Prostate gland (tissue), 2 donors: ENCODE measurements at regions not wholly inside any gene's neighbourhood (a gene's known extent, or its start where the extent isn't known, plus 50 kb on each side); places are given as distances from the start of the nearest gene placed in this dataset.

ENCODE experiments used
- DNase-seq: peaks from one replicate; pipeline ENCODE4 v3.0.0-alpha.2; 2019; ENCODE audit warnings: low spot score
- H3K27ac ChIP-seq, 2 donors: fragments of 200-600 bp; sonication (generic); 2 replicates each; pipeline ENCODE4 v1.5.1; 2017 to 2019
- H3K27me3 ChIP-seq: fragments of 200-600 bp; sonication (generic); replicated peaks from 2 replicates; pipeline ENCODE4 v1.5.1; 2019; ENCODE audit not compliant: insufficient read depth
- H3K36me3 ChIP-seq, 2 donors: fragments of 200-600 bp; sonication (generic); 1 replicate in 1 of 2; 2 replicates in 1 of 2; pipeline versions ENCODE4 v1.5.1 to v1.8.1; 2017 to 2019
- H3K4me1 ChIP-seq: fragments of 200-600 bp; sonication (generic); replicated peaks from 2 replicates; pipeline ENCODE4 v1.5.1; 2019
- H3K4me3 ChIP-seq, 2 donors: fragments of 200-600 bp; sonication (generic); 2 replicates each; pipeline ENCODE4 v1.5.1; 2017 to 2019
- H3K9me3 ChIP-seq: fragments of 200-600 bp; sonication (generic); 2 replicates; pipeline ENCODE4 v1.5.1; 2017
- POLR2A ChIP-seq: fragments of 450-650 bp; IDR thresholded peaks from one replicate; pipeline ENCODE4 v1.6.1; 2016; ENCODE audit warnings: antibody characterized with exemption, mild to moderate bottlenecking
- POLR2AphosphoS5 ChIP-seq: sonication (generic); formaldehyde crosslinking; IDR thresholded peaks from one replicate; pipeline ENCODE4 v1.6.1; 2017; ENCODE audit warnings: antibody characterized with exemption
- WGBS: methylation state at CpG from one replicate; pipeline ENCODE4 v1.1.5; 2018; 5-methylcytosine and 5-hydroxymethylcytosine counted together
- intact Hi-C: fragments of 100-400 bp; cut with DNase I; formaldehyde crosslinking; loops from one replicate; pipeline ENCODE4 v1.14.2; 2022
- TF ChIP-seq, protein P1 (sequence below), 4 experiments: fragments of 200-600 bp in 2 of 4; fragments of 450-650 bp in 2 of 4; sonication (generic) in 2 of 4; IDR thresholded peaks; 1 replicate in 3 of 4; 2 replicates in 1 of 4; pipeline ENCODE4 v1.5.1; 2016 to 2019; ENCODE audit warnings: antibody characterized with exemption in 4 of 4, mild to moderate bottlenecking in 2 of 4, moderate library complexity in 2 of 4

DNA sequence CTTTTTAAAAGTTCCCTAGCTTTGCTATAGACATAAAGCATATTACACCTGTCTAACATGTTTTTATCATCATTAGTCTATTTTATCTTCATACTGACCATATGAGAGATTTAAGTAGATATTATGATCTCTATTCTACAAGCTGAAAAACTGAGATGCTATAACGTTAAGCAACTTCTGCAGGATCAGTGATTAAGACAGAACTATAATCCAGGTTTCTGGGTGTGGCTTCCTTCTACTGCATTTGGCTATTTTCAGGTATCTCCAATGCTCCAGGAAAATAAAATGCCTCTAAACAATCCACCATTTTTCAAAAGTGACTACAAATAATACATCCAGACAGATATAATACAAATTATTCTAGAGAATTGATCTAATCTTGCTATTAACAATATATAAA is 53.4 kb downstream of the RGS2 start:
- H3K9me3 ChIP-seq: no peaks in the 10 kb centered on the region
- H3K4me1 ChIP-seq: no peaks in the 10 kb centered on the region
- no peaks in the 10 kb centered on the region for H3K27me3 ChIP-seq
- WGBS: 29% methylated on average over 1 of the region's 1 CpG
- no peak for DNase-seq
- TF ChIP-seq POLR2AphosphoS5: no peak
- TF ChIP-seq, protein P1, sequence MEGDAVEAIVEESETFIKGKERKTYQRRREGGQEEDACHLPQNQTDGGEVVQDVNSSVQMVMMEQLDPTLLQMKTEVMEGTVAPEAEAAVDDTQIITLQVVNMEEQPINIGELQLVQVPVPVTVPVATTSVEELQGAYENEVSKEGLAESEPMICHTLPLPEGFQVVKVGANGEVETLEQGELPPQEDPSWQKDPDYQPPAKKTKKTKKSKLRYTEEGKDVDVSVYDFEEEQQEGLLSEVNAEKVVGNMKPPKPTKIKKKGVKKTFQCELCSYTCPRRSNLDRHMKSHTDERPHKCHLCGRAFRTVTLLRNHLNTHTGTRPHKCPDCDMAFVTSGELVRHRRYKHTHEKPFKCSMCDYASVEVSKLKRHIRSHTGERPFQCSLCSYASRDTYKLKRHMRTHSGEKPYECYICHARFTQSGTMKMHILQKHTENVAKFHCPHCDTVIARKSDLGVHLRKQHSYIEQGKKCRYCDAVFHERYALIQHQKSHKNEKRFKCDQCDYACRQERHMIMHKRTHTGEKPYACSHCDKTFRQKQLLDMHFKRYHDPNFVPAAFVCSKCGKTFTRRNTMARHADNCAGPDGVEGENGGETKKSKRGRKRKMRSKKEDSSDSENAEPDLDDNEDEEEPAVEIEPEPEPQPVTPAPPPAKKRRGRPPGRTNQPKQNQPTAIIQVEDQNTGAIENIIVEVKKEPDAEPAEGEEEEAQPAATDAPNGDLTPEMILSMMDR (IDR thresholded peaks at IDR 0.05): no peak
- H3K4me3 ChIP-seq: no peak overlapping the region
- H3K36me3 ChIP-seq: no peaks in the 10 kb centered on the region
- H3K27ac ChIP-seq: peak overlapping the region; percentile 19 to 52
- intact Hi-C loops: no loop called here

DNA sequence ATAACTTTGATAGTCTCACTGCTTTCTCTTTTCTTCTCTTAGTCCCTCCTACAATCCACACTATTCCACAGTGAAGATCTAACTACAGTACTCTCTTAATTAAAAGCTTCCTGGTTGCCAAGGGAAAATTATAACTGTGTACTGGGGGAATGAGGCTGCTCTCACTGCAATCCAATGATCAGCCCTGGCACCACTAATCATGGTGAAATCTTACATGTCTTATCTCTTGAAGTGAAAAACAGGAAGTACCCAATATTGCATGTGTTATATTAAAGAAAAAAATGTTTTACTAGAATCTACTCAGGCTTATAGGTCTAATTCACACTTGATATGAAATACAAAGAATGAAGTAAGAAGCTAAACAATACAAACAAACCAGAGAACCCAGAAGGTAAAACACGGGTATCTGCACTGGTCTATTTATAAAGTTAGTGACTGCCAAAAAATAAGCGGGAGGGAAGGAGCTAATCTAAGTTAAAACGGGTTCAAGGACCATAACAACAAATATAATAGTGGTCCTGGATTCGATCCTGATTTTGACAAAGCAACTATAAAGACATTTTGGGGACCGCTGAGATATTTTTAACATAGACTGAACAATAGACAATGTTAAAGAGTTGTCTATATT is 57.5 kb downstream of the RGS2 start:
- 71% methylated on average over 5 of the region's 5 CpGs for WGBS

GRCh38 chr1:192867180-192867579 is 58.3 kb downstream of the RGS2 start:
- no peaks in the 10 kb centered on the region for H3K27me3 ChIP-seq
- H3K9me3 ChIP-seq: no peaks in the 10 kb centered on the region
- DNase-seq: no peak
- H3K27ac ChIP-seq: no peak overlapping the region
- no peak for TF ChIP-seq POLR2AphosphoS5
- TF ChIP-seq, protein P1 (IDR thresholded peaks at IDR 0.05): no peak
- no peak for TF ChIP-seq POLR2A
- WGBS: 86% methylated on average over 4 of the region's 4 CpGs
- H3K36me3 ChIP-seq: no peaks in the 10 kb centered on the region
- no peaks in the 10 kb centered on the region for H3K4me1 ChIP-seq
- H3K4me3 ChIP-seq: no peak overlapping the region
- intact Hi-C loops: no loop called here

More for the DNA sequence above, 57.5 kb downstream of the RGS2 start:
- Histone ChIP-seq H3K4me3 (no peak overlapping the region), H3K27me3 (no peaks in the 10 kb centered on the region), H3K36me3 (no peaks in the 10 kb centered on the region), H3K4me1 (no peaks in the 10 kb centered on the region), H3K9me3 (no peaks in the 10 kb centered on the region), H3K27ac (no peak overlapping the region)
- TF ChIP-seq POLR2AphosphoS5 (no peak), POLR2A (no peak)
- TF ChIP-seq, protein P1 (IDR thresholded peaks at IDR 0.05): no peak
- intact Hi-C loops: no loop called here
- no peak for DNase-seq

GRCh38 chr1:192869308-192869940 is 60.6 kb downstream of the RGS2 start:
- Histone ChIP-seq H3K27me3 (no peaks in the 10 kb centered on the region), H3K9me3 (no peaks in the 10 kb centered on the region), H3K4me1 (no peaks in the 10 kb centered on the region), H3K4me3 (no peak overlapping the region), H3K27ac (no peak overlapping the region), H3K36me3 (no peaks in the 10 kb centered on the region)
- intact Hi-C loops: no loop called here
- no peak for DNase-seq
- 75% methylated on average over 4 of the region's 4 CpGs for WGBS
- TF ChIP-seq, protein P1 (IDR thresholded peaks at IDR 0.05): no peak
- TF ChIP-seq POLR2A (no peak), POLR2AphosphoS5 (no peak)

- H3K9me3 ChIP-seq: no peaks in the 10 kb centered on the region
- no peaks in the 10 kb centered on the region for H3K27me3 ChIP-seq
- WGBS: 88% methylated on average over 3 of the region's 3 CpGs
- H3K36me3 ChIP-seq: no peaks in the 10 kb centered on the region
- no peak overlapping the region for H3K4me3 ChIP-seq
- no peak for DNase-seq
- no peaks in the 10 kb centered on the region for H3K4me1 ChIP-seq
- no peak for TF ChIP-seq POLR2AphosphoS5
- no peak for TF ChIP-seq POLR2A
- TF ChIP-seq, protein P1 (IDR thresholded peaks at IDR 0.05): no peak
- H3K27ac ChIP-seq: no peak overlapping the region
- intact Hi-C loops: no loop called here
Measured at GRCh38 chr1:192872010-192872409, 63.2 kb downstream of the RGS2 start.
